Ovary (tissue), 7 donors: ENCODE measurements at regions not wholly inside any gene's neighbourhood (a gene's known extent, or its start where the extent isn't known, plus 50 kb on each side); places are given as distances from the start of the nearest gene placed in this dataset.

Experiments
- DNase-seq, 5 donors: peaks; one replicate each; pipeline ENCODE4 v3.0.0-alpha.2; 2019 to 2020
- H3K27ac ChIP-seq, 2 donors: fragments of 200-600 bp; one replicate each; pipeline versions ENCODE4 v1.5.1 to v1.8.0; 2019 to 2022
- H3K27me3 ChIP-seq: fragments of 200-600 bp; one replicate; pipeline ENCODE4 v1.8.0; 2022
- H3K36me3 ChIP-seq: fragments of 200-600 bp; sonication (generic); one replicate; pipeline ENCODE4 v1.5.1; 2019
- H3K4me1 ChIP-seq: one replicate; pipeline ENCODE4 v1.8.1; 2013; ENCODE audit warnings: mild to moderate bottlenecking, moderate library complexity; ENCODE audit not compliant: insufficient read depth
- H3K4me3 ChIP-seq: fragments of 200-600 bp; sonication (generic); one replicate; pipeline ENCODE4 v1.5.1; 2017
- H3K9me3 ChIP-seq, 2 donors: fragments of 200-600 bp in 1 of 2; sonication (generic) in 1 of 2; one replicate each; pipeline versions ENCODE4 v1.5.1 to v1.8.1; 2013 to 2019; ENCODE audit warnings: mild to moderate bottlenecking in 1 of 2, moderate library complexity in 1 of 2
- EP300 ChIP-seq: sonication (generic); formaldehyde crosslinking; IDR thresholded peaks from one replicate; pipeline ENCODE4 v1.6.1; 2017; ENCODE audit warnings: antibody characterized with exemption
- POLR2A ChIP-seq: fragments of 450-650 bp; IDR thresholded peaks from one replicate; pipeline ENCODE4 v1.6.1; 2017; ENCODE audit warnings: antibody characterized with exemption, mild to moderate bottlenecking, moderate library complexity
- WGBS, 3 donors: extraction: QIAGEN DNeasy Blood & Tissue Kit in 1 of 3; methylation state at CpG; one replicate each; pipeline versions ENCODE4 v1.1.5 to v1.1.7; 2013 to 2017; 5-methylcytosine and 5-hydroxymethylcytosine counted together
- intact Hi-C, 4 donors: fragments of 100-400 bp; cut with DNase I; formaldehyde crosslinking; loops; one replicate each; pipeline versions ENCODE4 v1.11.0 to v1.15.1; 2022 to 2023
- TF ChIP-seq, protein P1 (sequence below), 3 donors: fragments of 450-650 bp in 2 of 3; fragments of 200-600 bp in 1 of 3; IDR thresholded peaks; one replicate each; pipeline versions ENCODE4 v1.5.1 to v1.8.0; 2016 to 2022; ENCODE audit warnings: antibody characterized with exemption in 3 of 3, mild to moderate bottlenecking in 1 of 3
- donor health status: DM: no; HTN: no; CAD: no; lungs with moderate emphysema.
- donor health status: DM: no; HTN: no; CAD: no.
- donor health status: Bipolar disorder and iron deficiency.
- donor health status: DM: no; HTN: no; CAD: no.
- donor health status: DM: yes; HTN: yes; CAD: no.

DNA sequence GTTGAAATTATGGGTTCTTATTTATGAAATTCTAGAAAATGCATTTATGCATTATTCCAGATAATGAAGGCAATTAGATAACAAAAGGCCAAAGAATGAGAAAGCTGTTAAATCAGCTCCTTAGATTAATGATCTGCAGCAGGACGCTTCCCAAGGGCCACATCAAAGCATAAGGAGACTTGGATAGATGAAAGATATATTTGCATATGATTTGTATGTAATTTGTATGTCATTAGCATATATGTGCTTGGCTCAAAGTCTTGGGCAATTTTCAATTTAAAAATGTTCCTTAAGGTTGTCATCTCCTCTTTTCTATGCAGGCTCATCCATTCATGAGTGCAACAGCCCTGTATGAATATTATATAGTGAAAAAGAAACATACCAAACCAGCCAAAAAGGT, 126.8 kb upstream of the IRS2 start:
- intact Hi-C loops: no loop called here
- DNase-seq: no peak
- Histone ChIP-seq H3K27me3 (no peaks in the 10 kb centered on the region), H3K4me3 (no peak overlapping the region), H3K4me1 (no peaks in the 10 kb centered on the region), H3K36me3 (no peaks in the 10 kb centered on the region), H3K9me3 (no peaks in the 10 kb centered on the region), H3K27ac (no peak overlapping the region)
- WGBS, 3 donors: 88 to 95% (median 93%) methylated on average over 1 of the region's 1 CpG
- TF ChIP-seq POLR2A: no peak
- TF ChIP-seq, protein P1, sequence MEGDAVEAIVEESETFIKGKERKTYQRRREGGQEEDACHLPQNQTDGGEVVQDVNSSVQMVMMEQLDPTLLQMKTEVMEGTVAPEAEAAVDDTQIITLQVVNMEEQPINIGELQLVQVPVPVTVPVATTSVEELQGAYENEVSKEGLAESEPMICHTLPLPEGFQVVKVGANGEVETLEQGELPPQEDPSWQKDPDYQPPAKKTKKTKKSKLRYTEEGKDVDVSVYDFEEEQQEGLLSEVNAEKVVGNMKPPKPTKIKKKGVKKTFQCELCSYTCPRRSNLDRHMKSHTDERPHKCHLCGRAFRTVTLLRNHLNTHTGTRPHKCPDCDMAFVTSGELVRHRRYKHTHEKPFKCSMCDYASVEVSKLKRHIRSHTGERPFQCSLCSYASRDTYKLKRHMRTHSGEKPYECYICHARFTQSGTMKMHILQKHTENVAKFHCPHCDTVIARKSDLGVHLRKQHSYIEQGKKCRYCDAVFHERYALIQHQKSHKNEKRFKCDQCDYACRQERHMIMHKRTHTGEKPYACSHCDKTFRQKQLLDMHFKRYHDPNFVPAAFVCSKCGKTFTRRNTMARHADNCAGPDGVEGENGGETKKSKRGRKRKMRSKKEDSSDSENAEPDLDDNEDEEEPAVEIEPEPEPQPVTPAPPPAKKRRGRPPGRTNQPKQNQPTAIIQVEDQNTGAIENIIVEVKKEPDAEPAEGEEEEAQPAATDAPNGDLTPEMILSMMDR (IDR thresholded peaks at IDR 0.05): no peak
- no peak for TF ChIP-seq EP300

DNA sequence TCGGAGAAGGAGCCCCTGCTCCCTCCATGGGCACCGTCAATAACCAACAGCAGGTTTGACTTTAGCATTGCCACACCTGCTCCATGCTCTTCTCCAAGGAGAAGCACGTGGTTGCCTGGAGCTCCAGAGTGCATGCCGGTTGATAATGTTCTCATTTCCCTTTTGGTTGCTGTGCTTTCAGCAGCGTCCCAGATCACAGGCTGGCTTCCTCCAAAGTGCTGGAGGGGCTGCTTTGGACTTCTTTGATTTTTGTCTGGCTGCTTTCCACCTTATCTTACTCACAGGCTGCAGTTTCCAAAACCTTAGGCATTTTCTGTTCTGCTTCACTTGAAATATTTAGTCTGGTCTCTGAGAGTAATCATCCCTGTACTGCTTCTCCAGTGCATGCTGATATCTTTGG, 123.8 kb upstream of the IRS2 start:
- no peak overlapping the region for H3K27ac ChIP-seq
- peak in 2 of 5 donors; percentile 25 to 37 for DNase-seq
- intact Hi-C loops: no loop called here
- WGBS, 3 donors: 15 to 40% (median 23%) methylated on average over 5 of the region's 5 CpGs
- H3K27me3 ChIP-seq: no peaks in the 10 kb centered on the region
- H3K4me3 ChIP-seq: no peak overlapping the region
- H3K9me3 ChIP-seq: no peaks in the 10 kb centered on the region
- no peaks in the 10 kb centered on the region for H3K4me1 ChIP-seq
- H3K36me3 ChIP-seq: no peaks in the 10 kb centered on the region
- TF ChIP-seq POLR2A (no peak), EP300 (no peak)
- TF ChIP-seq, protein P1 (IDR thresholded peaks at IDR 0.05): no peak

DNA sequence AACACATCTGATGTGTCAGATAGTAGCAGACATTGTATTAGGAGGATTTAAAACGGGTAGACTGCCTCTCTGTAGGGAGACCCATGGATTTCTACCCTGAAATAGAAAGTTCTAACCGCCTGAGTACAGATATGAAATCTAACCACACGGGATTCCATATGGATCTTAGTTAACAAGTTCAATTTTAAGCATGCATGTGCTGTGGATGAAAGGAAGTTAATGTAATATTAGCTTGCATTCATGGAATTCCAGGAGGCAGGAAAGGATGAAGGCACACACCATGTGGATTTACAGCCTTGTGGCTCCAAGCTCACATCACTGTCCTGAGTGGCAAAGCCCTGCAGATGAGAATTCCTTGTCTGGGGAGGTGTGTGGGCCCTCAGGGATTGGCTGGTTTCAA, 120.6 kb upstream of the IRS2 start:
- Histone ChIP-seq H3K36me3 (no peaks in the 10 kb centered on the region), H3K4me1 (no peaks in the 10 kb centered on the region), H3K27ac (no peak overlapping the region), H3K27me3 (no peaks in the 10 kb centered on the region), H3K9me3 (no peaks in the 10 kb centered on the region), H3K4me3 (no peak overlapping the region)
- no peak for DNase-seq
- no peak for TF ChIP-seq POLR2A
- TF ChIP-seq, protein P1 (IDR thresholded peaks at IDR 0.05): no peak
- TF ChIP-seq EP300: no peak
- 58 to 60% (median 59%) methylated on average over 3 of the region's 3 CpGs for WGBS, 3 donors
- intact Hi-C loops: no loop called here

DNA sequence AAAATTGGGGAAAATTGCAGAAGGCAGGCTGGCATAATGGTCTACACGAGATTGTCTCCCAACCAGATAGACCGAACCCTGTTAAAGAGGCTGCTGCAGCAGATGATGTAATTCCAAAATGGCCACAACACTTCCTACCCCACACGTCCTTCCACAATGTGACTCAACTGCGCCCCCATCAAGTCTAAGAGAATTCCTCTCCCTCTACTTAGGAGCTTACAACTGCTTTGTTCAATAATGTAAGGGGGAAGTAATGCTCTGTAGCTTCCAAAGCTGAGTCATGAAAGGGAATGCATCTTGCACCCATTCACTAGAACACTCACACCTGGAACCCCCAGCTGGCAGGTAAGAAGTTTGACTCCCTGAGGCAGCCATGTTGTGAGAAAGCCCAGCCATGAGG, 117.8 kb upstream of the IRS2 start:
- no peak for DNase-seq
- WGBS, 3 donors: 66 to 72% (median 66%) methylated on average over 4 of the region's 4 CpGs

More for the DNA sequence above, 117.8 kb upstream of the IRS2 start:
- no peaks in the 10 kb centered on the region for H3K27me3 ChIP-seq
- H3K27ac ChIP-seq: no peak overlapping the region
- H3K9me3 ChIP-seq: no peaks in the 10 kb centered on the region
- H3K4me1 ChIP-seq: no peaks in the 10 kb centered on the region
- intact Hi-C loops: no loop called here
- no peak overlapping the region for H3K4me3 ChIP-seq
- no peaks in the 10 kb centered on the region for H3K36me3 ChIP-seq
- TF ChIP-seq POLR2A (no peak), EP300 (no peak)
- TF ChIP-seq, protein P1 (IDR thresholded peaks at IDR 0.05): no peak
